Ishikawa (cell line): ENCODE measurements at regions not wholly inside any gene's neighbourhood (a gene's known extent, or its start where the extent isn't known, plus 50 kb on each side); places are given as distances from the start of the nearest gene placed in this dataset.

Experiments
- CEBPB ChIP-seq: IDR thresholded peaks from 2 replicates; pipeline ENCODE4 v1.6.1; 2012
- CREB1 ChIP-seq: IDR thresholded peaks from 2 replicates; pipeline ENCODE4 v1.6.1; 2012; ENCODE audit warnings: low read depth
- EGR1 ChIP-seq: IDR thresholded peaks from 2 replicates; pipeline ENCODE4 v1.6.1; 2012
- EP300 ChIP-seq: IDR thresholded peaks from 2 replicates; pipeline ENCODE4 v1.6.1; 2012; ENCODE audit warnings: borderline replicate concordance
- FOXM1 ChIP-seq: IDR thresholded peaks from 2 replicates; pipeline ENCODE4 v1.6.1; 2012; ENCODE audit warnings: low read depth, borderline replicate concordance
- NFIC ChIP-seq: IDR thresholded peaks from 2 replicates; pipeline ENCODE4 v1.6.1; 2012
- RAD21 ChIP-seq: IDR thresholded peaks from 2 replicates; pipeline ENCODE4 v1.6.1; 2012; ENCODE audit warnings: low read depth
- TAF1 ChIP-seq: IDR thresholded peaks from 2 replicates; pipeline ENCODE4 v1.6.1; 2012; ENCODE audit warnings: low read depth, mild to moderate bottlenecking
- TCF12 ChIP-seq: IDR thresholded peaks from 2 replicates; pipeline ENCODE4 v1.6.1; 2012; ENCODE audit warnings: low read depth
- TEAD4 ChIP-seq: IDR thresholded peaks from 2 replicates; pipeline ENCODE4 v1.6.1; 2012
- YY1 ChIP-seq: IDR thresholded peaks from 2 replicates; pipeline ENCODE4 v1.6.1; 2012; ENCODE audit warnings: low read depth
- ZBTB7A ChIP-seq: IDR thresholded peaks from 2 replicates; pipeline ENCODE4 v1.6.1; 2012; ENCODE audit warnings: low read depth
- TF ChIP-seq, protein P1 (sequence below): IDR thresholded peaks from 2 replicates; pipeline ENCODE4 v1.6.1; 2012; ENCODE audit warnings: low read depth, mild to moderate bottlenecking
- TF ChIP-seq, protein P2 (sequence below): IDR thresholded peaks from 2 replicates; pipeline ENCODE4 v1.6.1; 2012
- TF ChIP-seq, protein P3 (sequence below): IDR thresholded peaks from 2 replicates; pipeline ENCODE4 v1.6.1; 2012

DNA sequence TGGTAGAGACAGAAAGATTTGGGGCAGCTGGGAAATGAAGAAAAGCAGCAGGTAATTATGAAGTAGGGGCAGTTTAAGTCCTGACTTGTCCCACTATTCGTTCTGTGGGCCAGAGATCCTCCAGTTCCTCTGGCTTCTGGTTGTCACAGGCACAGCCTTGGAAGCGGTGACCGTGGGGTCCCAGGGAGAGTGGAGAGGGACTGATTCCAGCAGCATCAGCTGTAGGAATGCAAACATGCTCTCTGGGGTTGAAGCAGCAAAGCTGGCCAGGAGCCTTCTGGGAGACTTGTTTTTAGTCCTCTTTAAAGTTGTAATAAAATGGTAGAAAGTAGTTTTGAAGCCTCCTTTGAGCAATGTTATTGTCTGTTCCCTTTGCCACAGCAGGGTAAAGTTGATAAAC is 488.0 kb downstream of the LMO4 start:
- TF ChIP-seq TCF12 (no peak), CREB1 (no peak)

DNA sequence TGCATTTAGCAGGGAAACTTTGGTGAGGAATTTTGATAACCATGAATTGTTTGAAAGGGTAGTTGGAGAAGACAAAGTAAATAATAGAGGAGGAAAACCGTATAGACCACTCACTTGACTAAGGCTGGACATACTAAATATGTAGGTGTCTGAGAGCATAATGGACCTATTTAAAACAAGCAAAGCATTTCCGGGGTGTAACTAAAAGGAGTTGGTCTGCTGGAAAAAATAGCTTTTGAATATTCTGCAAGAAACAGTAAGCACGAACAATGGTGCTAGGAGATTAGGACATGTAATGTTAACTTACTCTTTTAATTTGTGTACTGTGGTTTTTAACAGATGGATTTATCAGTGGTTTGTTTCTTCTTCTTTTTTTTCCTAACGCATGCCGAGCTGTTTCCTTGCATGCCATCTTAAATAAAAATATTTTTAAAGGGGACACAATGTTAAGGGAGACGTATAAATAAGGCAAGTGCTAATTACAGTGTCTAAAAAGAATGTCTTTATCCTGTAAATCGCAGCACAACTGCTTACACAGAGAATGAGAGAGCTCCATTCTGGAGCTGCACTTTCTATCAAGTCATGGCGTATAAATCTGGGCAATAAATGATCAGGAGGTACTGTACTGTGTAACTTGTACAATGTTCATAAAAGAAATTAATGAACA is 492.1 kb downstream of the LMO4 start:
- TF ChIP-seq, protein P1, sequence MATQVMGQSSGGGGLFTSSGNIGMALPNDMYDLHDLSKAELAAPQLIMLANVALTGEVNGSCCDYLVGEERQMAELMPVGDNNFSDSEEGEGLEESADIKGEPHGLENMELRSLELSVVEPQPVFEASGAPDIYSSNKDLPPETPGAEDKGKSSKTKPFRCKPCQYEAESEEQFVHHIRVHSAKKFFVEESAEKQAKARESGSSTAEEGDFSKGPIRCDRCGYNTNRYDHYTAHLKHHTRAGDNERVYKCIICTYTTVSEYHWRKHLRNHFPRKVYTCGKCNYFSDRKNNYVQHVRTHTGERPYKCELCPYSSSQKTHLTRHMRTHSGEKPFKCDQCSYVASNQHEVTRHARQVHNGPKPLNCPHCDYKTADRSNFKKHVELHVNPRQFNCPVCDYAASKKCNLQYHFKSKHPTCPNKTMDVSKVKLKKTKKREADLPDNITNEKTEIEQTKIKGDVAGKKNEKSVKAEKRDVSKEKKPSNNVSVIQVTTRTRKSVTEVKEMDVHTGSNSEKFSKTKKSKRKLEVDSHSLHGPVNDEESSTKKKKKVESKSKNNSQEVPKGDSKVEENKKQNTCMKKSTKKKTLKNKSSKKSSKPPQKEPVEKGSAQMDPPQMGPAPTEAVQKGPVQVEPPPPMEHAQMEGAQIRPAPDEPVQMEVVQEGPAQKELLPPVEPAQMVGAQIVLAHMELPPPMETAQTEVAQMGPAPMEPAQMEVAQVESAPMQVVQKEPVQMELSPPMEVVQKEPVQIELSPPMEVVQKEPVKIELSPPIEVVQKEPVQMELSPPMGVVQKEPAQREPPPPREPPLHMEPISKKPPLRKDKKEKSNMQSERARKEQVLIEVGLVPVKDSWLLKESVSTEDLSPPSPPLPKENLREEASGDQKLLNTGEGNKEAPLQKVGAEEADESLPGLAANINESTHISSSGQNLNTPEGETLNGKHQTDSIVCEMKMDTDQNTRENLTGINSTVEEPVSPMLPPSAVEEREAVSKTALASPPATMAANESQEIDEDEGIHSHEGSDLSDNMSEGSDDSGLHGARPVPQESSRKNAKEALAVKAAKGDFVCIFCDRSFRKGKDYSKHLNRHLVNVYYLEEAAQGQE: no peak
- TF ChIP-seq TEAD4: no peak
- TF ChIP-seq EP300: no peak
- TF ChIP-seq EGR1: no peak

DNA sequence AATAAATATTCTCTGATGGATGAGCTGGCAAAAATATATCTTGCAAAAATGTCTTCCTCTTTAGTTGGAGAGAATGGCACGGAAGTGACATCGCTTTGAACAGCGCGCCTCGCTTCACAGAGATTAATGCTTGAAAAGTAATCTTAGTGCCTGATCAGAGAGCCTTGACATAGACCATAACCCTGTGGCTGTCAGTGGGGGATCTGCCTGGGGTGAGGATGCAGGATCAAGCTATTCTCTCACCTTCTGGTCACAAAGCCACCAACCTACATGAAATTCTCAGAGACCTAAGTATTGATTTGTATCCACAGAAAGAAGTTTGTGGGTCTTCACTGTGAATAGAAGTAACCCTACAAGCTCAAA is 492.6 kb downstream of the LMO4 start:
- TF ChIP-seq NFIC (no peak), FOXM1 (no peak), RAD21 (no peak), TEAD4 (no peak), EGR1 (no peak), EP300 (no peak), YY1 (no peak), TCF12 (no peak)

DNA sequence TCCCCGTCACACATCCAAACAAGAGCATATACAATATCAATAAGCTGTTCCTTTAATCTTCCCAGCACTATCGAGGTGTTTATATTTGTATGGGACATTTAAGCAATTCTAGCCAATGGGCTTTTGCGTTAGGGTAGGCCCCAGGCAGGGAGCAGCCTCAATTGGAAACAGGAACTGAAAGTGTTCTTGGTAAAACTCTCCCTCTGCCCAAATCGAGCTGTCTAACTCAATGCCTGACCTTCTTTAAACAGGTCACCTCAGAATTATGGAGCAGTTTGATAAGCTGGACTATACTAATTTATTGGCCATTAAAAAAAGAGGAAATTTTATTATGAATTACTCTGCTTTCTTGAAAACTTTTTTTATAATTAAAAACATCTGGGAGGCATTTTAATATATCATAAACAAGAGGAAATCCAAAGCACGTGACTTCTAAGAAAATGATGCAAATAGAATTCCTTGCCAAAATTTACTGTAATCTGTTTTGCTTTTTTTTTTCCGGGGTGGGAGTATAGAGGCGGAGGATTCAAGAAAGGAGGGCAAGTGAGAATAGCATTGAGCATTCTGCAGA is 498.1 kb downstream of the LMO4 start:
- no peak for TF ChIP-seq CREB1

DNA sequence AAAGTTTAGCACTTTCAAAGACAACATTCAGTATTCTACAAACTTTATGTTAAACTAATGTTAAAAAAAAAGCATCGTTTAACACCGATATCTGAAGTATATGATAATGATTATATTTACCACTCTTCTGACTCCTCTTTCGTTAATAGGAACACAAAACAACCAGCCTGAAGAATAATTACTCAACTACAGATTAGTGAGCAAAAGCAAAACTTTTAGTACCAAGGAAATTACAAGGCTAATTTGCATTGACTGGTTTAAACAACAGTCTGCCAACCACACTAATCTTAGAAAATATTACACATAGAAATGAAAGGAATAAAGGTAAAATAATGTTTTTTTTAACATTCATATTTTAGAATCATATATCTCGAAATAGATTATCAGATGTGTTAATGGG is 500.7 kb downstream of the LMO4 start:
- no peak for TF ChIP-seq FOXM1
- TF ChIP-seq ZBTB7A: no peak
- no peak for TF ChIP-seq NFIC
- no peak for TF ChIP-seq TEAD4
- TF ChIP-seq, protein P2, sequence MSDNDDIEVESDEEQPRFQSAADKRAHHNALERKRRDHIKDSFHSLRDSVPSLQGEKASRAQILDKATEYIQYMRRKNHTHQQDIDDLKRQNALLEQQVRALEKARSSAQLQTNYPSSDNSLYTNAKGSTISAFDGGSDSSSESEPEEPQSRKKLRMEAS: no peak
- TF ChIP-seq YY1: no peak
- TF ChIP-seq CREB1: no peak
- no peak for TF ChIP-seq TCF12
- TF ChIP-seq, protein P1: no peak
- no peak for TF ChIP-seq EP300
- TF ChIP-seq RAD21: no peak
- no peak for TF ChIP-seq EGR1
- TF ChIP-seq, protein P3, sequence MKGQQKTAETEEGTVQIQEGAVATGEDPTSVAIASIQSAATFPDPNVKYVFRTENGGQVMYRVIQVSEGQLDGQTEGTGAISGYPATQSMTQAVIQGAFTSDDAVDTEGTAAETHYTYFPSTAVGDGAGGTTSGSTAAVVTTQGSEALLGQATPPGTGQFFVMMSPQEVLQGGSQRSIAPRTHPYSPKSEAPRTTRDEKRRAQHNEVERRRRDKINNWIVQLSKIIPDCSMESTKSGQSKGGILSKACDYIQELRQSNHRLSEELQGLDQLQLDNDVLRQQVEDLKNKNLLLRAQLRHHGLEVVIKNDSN: no peak
- no peak for TF ChIP-seq TAF1
- no peak for TF ChIP-seq CEBPB

DNA sequence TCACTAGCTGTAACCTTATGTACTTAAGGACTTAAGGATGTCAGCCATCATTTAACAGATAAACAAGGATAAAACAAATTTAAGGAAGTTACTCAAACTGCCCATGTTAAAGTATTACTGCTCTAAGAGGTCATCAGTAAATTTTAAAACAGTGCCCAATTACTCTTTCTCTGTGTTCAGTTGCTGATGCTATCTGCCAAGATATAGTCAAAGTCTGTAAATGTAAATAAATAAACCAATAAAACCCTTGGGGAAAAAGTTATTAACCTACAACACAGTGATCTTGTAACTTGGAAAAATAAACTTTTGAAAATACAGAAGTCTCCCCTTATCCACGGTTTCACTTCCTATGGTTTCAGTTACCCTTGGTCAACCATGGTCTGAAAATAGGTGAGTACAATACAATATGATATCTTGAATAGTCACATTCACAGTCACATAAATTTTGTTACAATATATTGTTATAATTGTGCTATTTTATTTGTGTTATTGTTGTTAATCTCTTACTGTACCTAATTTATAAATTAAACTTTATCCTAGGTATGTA is 501.8 kb downstream of the LMO4 start:
- TF ChIP-seq FOXM1: no peak
- TF ChIP-seq, protein P2: no peak
- TF ChIP-seq CREB1: no peak
- TF ChIP-seq CEBPB: no peak
- TF ChIP-seq, protein P3: no peak
- TF ChIP-seq ZBTB7A: no peak
- no peak for TF ChIP-seq EP300
- TF ChIP-seq, protein P1: no peak
- no peak for TF ChIP-seq RAD21
- no peak for TF ChIP-seq TEAD4
- TF ChIP-seq EGR1: no peak
- no peak for TF ChIP-seq NFIC
- no peak for TF ChIP-seq YY1
- no peak for TF ChIP-seq TAF1
- TF ChIP-seq TCF12: no peak
